Fibroblast of lung (primary cell): ENCODE measurements at regions not wholly inside any gene's neighbourhood (a gene's known extent, or its start where the extent isn't known, plus 50 kb on each side); places are given as distances from the start of the nearest gene placed in this dataset.

Experiments used
- DNase-seq, 2 donors: peaks; one replicate each; pipeline versions ENCODE4 v3.0.0 to v3.0.0-alpha.2; 2010; ENCODE audit warnings: low read depth in 2 of 2
- H2AFZ ChIP-seq: 2 replicates; pipeline ENCODE4 v1.5.1; 2012; ENCODE audit warnings: low read length, control low read depth, inconsistent platforms
- H3K27ac ChIP-seq: 2 replicates; pipeline ENCODE4 v1.5.1; 2011; ENCODE audit warnings: low read length, control low read depth; ENCODE audit not compliant: insufficient read depth
- H3K27me3 ChIP-seq: 2 replicates; pipeline ENCODE4 v1.5.1; 2011; ENCODE audit warnings: mild to moderate bottlenecking, low read length; ENCODE audit not compliant: control insufficient read depth, insufficient read depth
- H3K36me3 ChIP-seq: 2 replicates; pipeline ENCODE4 v1.5.1; 2011; ENCODE audit warnings: low read length; ENCODE audit not compliant: control insufficient read depth, insufficient read depth
- H3K4me1 ChIP-seq: 2 replicates; pipeline ENCODE4 v1.5.1; 2011; ENCODE audit warnings: low read length; ENCODE audit not compliant: control insufficient read depth, insufficient read depth; ENCODE audit errors: extremely low read depth
- H3K4me2 ChIP-seq: 2 replicates; pipeline ENCODE4 v1.5.1; 2011; ENCODE audit warnings: low read length, control low read depth; ENCODE audit not compliant: insufficient read depth; ENCODE audit errors: extremely low read depth
- H3K4me3 ChIP-seq, 4 experiments: fragments of 200-600 bp in 1 of 4; sonication (generic) in 1 of 4; replicated peaks in 1 of 4; 2 replicates each; pipeline ENCODE4 v1.5.1; 2011 to 2016; ENCODE audit warnings: low read length in 4 of 4, low read depth in 3 of 4, mild to moderate bottlenecking in 3 of 4, control low read depth in 2 of 4, inconsistent platforms in 1 of 4, mixed read lengths in 1 of 4; ENCODE audit not compliant: insufficient read depth in 1 of 4; ENCODE audit errors: control extremely low read depth in 1 of 4
- H3K79me2 ChIP-seq: 2 replicates; pipeline ENCODE4 v1.5.1; 2012; ENCODE audit warnings: mild to moderate bottlenecking, low read length, inconsistent platforms; ENCODE audit not compliant: control insufficient read depth, insufficient read depth
- H3K9ac ChIP-seq: 2 replicates; pipeline ENCODE4 v1.5.1; 2011; ENCODE audit warnings: mild to moderate bottlenecking, low read length, control low read depth; ENCODE audit not compliant: insufficient read depth
- H3K9me3 ChIP-seq: 2 replicates; pipeline ENCODE4 v1.5.1; 2012; ENCODE audit warnings: low read depth, low read length; ENCODE audit not compliant: control insufficient read depth, insufficient read depth
- H4K20me1 ChIP-seq: 2 replicates; pipeline ENCODE4 v1.5.1; 2011; ENCODE audit warnings: low read length; ENCODE audit not compliant: control insufficient read depth, insufficient read depth; ENCODE audit errors: extremely low read depth
- CTCF ChIP-seq, 2 donors: IDR thresholded peaks in 1 of 2; conservative IDR thresholded peaks in 1 of 2; 1 replicate in 1 of 2; 2 replicates in 1 of 2; pipeline ENCODE4 v1.5.1; 2011 to 2012; ENCODE audit warnings: low read length in 2 of 2, control low read depth in 1 of 2, inconsistent platforms in 1 of 2, low read depth in 1 of 2, mild to moderate bottlenecking in 1 of 2
- EZH2 ChIP-seq: IDR thresholded peaks from 2 replicates; pipeline ENCODE4 v1.5.1; 2012; ENCODE audit warnings: low read length, control low read depth, mild to moderate bottlenecking; ENCODE audit errors: missing control alignments

- no peak for TF ChIP-seq CTCF (conservative IDR thresholded peaks at IDR 0.05 in 1 of 2, IDR thresholded peaks at IDR 0.05 in 1 of 2; ENCODE audit: low read depth in 1 of 2, low read length in 2 of 2)
- no peak for TF ChIP-seq EZH2
- Histone ChIP-seq H3K36me3 (no peaks in the 10 kb centered on the region), H2AFZ (no peak overlapping the region), H3K4me2 (no peak overlapping the region), H3K9me3 (no peaks in the 10 kb centered on the region), H3K9ac (no peak overlapping the region), H4K20me1 (no peaks in the 10 kb centered on the region), H3K27ac (no peak overlapping the region), H3K79me2 (no peaks in the 10 kb centered on the region), H3K4me3 (no peak overlapping the region), H3K4me1 (no peaks in the 10 kb centered on the region), H3K27me3 (no peaks in the 10 kb centered on the region)
- no peak for DNase-seq
These were observed 66.0 kb upstream of the NRIP1 start for GRCh38 chr21:15130751-15131150.

- Histone ChIP-seq H4K20me1 (no peaks in the 10 kb centered on the region), H3K9me3 (no peaks in the 10 kb centered on the region), H3K27me3 (no peaks in the 10 kb centered on the region), H3K27ac (no peak overlapping the region), H3K79me2 (no peaks in the 10 kb centered on the region), H3K4me1 (no peaks in the 10 kb centered on the region), H3K36me3 (no peaks in the 10 kb centered on the region), H3K4me2 (no peak overlapping the region), H3K4me3 (no peak overlapping the region), H2AFZ (no peak overlapping the region), H3K9ac (no peak overlapping the region)
- DNase-seq: no peak
- no peak for TF ChIP-seq EZH2
- no peak for TF ChIP-seq CTCF (conservative IDR thresholded peaks at IDR 0.05 in 1 of 2, IDR thresholded peaks at IDR 0.05 in 1 of 2; ENCODE audit: low read depth in 1 of 2, low read length in 2 of 2)
These were observed 68.0 kb upstream of the NRIP1 start for GRCh38 chr21:15132781-15133180.

- Histone ChIP-seq H3K4me3 (no peak overlapping the region), H3K27ac (no peak overlapping the region), H3K4me2 (no peak overlapping the region), H3K36me3 (no peaks in the 10 kb centered on the region), H3K9me3 (no peaks in the 10 kb centered on the region), H3K27me3 (no peaks in the 10 kb centered on the region), H3K9ac (no peak overlapping the region), H3K4me1 (no peaks in the 10 kb centered on the region), H3K79me2 (no peaks in the 10 kb centered on the region), H2AFZ (no peak overlapping the region), H4K20me1 (no peaks in the 10 kb centered on the region)
- DNase-seq: no peak
- TF ChIP-seq CTCF (conservative IDR thresholded peaks at IDR 0.05 in 1 of 2, IDR thresholded peaks at IDR 0.05 in 1 of 2; ENCODE audit: low read depth in 1 of 2, low read length in 2 of 2) (no peak), EZH2 (no peak)
These were observed 70.1 kb upstream of the NRIP1 start for GRCh38 chr21:15134701-15135470.
